ENCODE measurements at regions not wholly inside any gene's neighbourhood (a gene's known extent, or its start where the extent isn't known, plus 50 kb on each side); places are given as distances from the start of the nearest gene placed in this dataset.

GRCh38 chr2:121096611-121097010 lies 188.4 kb downstream of the TFCP2L1 start:
- DNase-seq (ENCODE audit: low spot score) = no peak

GRCh38 chr2:121098556-121098955 lies 186.4 kb downstream of the TFCP2L1 start:
- no peak for DNase-seq (ENCODE audit: low spot score)

- DNase-seq (ENCODE audit: low spot score) = peak; percentile 72
Observed at GRCh38 chr2:121099329-121100290, 185.4 kb downstream of the TFCP2L1 start.

- DNase-seq (ENCODE audit: low spot score) = no peak
Observed at GRCh38 chr2:121101093-121101715, 183.8 kb downstream of the TFCP2L1 start.

GRCh38 chr2:121102941-121103340 lies 182.1 kb downstream of the TFCP2L1 start:
- DNase-seq (ENCODE audit: low spot score) = peak; percentile 52

- peak; percentile 39 for DNase-seq (ENCODE audit: low spot score)
Observed at GRCh38 chr2:121103960-121104359, 181.0 kb downstream of the TFCP2L1 start.

GRCh38 chr2:121104721-121105141 lies 180.3 kb downstream of the TFCP2L1 start:
- peak; percentile 68 for DNase-seq (ENCODE audit: low spot score)

- DNase-seq (ENCODE audit: low spot score) = no peak
Observed at GRCh38 chr2:121110924-121111323, 174.1 kb downstream of the TFCP2L1 start.

- no peak for DNase-seq (ENCODE audit: low spot score)
Observed at GRCh38 chr2:121118951-121119350, 166.1 kb downstream of the TFCP2L1 start.

GRCh38 chr2:121120411-121120810 lies 164.6 kb downstream of the TFCP2L1 start:
- DNase-seq (ENCODE audit: low spot score) = no peak

GRCh38 chr2:121120991-121121390 lies 164.0 kb downstream of the TFCP2L1 start:
- DNase-seq (ENCODE audit: low spot score) = no peak

- DNase-seq (ENCODE audit: low spot score) = no peak
Observed at GRCh38 chr2:121121661-121122060, 163.3 kb downstream of the TFCP2L1 start.

GRCh38 chr2:121123268-121123667 lies 161.7 kb downstream of the TFCP2L1 start:
- DNase-seq (ENCODE audit: low spot score) = no peak

GRCh38 chr2:121124330-121124729 lies 160.7 kb downstream of the TFCP2L1 start:
- no peak for DNase-seq (ENCODE audit: low spot score)

- DNase-seq (ENCODE audit: low spot score) = no peak
Observed at GRCh38 chr2:121125350-121125749, 159.7 kb downstream of the TFCP2L1 start.

GRCh38 chr2:121128741-121129659 lies 156.0 kb downstream of the TFCP2L1 start:
- DNase-seq (ENCODE audit: low spot score) = peak; percentile 69

GRCh38 chr2:121129692-121130091 lies 155.3 kb downstream of the TFCP2L1 start:
- no peak for DNase-seq (ENCODE audit: low spot score)

- no peak for DNase-seq (ENCODE audit: low spot score)
Observed at GRCh38 chr2:121130301-121130850, 154.6 kb downstream of the TFCP2L1 start.

- DNase-seq (ENCODE audit: low spot score) = no peak
Observed at GRCh38 chr2:121131375-121131774, 153.6 kb downstream of the TFCP2L1 start.

- DNase-seq (ENCODE audit: low spot score) = no peak
Observed at GRCh38 chr2:121132054-121132761, 152.8 kb downstream of the TFCP2L1 start.

GRCh38 chr2:121132762-121133107 lies 152.3 kb downstream of the TFCP2L1 start:
- DNase-seq (ENCODE audit: low spot score) = no peak
